Skin of body (tissue), 1 donor: ENCODE measurements at regions not wholly inside any gene's neighbourhood (a gene's known extent, or its start where the extent isn't known, plus 50 kb on each side); places are given as distances from the start of the nearest gene placed in this dataset.
"Not testable (repeated sequence)": the region's sequence is repeated elsewhere in the genome, so short reads cannot be mapped to it uniquely, and the experiment has no call there.

ENCODE experiments used
- DNase-seq: peaks from one replicate; lab custom pipeline; 2025; lab: John Stamatoyannopoulos, UW

DNA sequence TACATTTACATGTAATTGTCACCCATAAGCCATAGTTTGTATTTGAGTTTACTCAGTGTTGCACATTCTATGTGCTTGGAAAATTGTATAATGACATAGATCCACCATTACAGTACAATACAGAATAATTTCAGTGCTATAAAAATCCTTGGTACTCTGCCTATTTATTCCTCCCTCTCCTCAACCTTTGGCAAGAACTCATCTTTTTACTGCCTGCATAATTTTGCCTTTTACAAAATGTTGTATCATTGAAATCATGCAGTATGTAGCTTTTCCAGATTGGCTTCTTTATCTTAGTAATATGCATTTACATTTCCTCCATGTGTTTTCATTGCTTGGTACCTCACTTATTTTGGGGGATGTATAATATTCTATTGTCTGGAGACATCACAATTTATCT is 786.9 kb upstream of the SEMA6D start:
- DNase-seq, result no peak

DNA sequence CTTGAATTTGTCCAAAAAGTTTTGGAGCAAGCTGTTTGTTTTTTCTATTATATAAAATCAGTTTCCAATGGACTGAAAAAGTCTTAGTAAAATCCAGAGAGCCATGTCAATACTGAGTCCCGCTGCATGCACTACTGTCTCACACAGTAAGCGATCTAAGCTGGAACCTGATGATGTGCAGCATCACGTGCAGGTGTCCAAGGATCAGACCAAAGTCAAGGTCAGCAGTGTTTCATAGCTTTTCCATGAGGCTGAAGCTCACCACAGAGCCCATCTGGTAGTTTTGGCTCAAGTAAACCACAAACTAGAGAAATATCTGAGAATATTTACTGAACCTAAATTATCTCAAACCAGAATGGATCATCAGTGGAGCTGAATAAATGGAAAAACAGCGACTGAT is 784.0 kb upstream of the SEMA6D start:
- DNase-seq, result no peak

DNA sequence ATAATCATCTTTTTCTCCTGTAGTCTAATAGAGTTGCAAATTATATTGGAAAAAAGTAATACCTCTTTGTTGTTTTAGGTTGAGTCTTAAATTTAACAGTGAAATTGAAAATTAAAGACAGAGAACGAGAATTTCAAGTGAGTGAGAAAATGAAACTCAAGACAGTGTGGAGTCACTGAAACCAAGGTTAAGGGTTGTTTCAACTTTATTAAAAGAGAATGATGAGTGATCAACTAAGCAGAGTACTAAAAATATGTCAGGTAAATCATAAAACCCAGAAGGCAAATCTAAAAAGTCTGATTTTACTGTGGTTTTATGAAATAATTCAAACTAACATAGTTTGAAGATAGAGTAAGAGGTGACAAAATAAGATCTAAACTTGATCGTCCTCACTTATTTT is 782.5 kb upstream of the SEMA6D start:
- DNase-seq, result no peak

DNA sequence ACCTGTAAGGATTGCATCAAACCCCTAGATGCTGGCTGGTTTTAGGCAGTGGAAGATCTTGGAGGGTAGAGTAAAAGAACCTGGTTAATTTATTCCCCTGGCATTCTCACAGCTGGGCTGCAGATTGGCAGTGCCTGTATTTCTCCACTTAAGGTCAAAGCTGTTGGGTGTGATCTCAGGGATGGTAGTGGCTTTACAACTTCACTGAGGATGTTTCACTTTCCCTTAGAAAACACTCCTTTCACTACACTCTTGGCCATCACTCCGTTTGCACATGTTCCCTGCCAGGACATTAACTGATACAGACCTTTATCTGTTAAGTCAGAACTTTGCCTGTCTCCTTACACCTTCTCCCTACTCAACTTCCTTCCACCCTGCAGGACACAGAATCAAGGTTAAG is 779.1 kb upstream of the SEMA6D start:
- DNase-seq, result no peak

DNA sequence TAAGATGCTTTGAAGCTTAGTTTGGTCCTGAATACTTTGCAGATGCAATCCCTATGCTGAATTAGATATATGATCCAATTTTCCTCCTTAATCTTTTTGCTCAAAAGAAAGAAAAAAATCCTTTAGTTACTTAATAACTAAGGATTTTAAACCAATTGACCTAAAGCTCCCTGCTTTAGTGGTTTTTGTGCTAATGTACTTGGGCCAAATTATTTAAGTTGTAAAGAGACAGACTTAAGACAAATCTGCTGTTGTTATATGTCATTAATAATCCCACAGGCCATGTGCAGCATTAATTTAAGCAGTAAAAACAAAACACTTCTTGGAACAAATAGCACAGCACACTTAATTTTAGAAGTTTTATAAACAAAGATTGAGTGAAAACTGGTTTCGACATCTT is 776.1 kb upstream of the SEMA6D start:
- no peak for DNase-seq

DNA sequence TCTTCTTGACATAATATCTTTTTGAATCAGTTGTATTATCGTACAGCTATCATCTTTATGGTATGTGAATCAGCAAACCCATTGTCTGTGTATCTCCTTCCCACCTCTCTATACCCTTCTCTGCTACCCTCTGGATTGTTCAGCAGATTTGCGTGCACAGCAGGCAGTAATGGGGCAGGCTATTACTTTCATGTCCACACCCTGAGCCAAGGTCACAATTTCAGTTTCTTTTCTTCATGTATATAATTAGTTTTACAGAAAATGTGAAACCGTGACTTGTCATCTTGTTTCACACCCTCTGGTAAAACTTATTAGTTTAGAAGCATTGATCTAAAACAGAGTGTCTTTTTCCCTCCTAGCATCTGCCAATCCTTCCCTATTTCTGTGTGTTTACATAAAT is 770.4 kb upstream of the SEMA6D start:
- DNase-seq, result no peak

DNA sequence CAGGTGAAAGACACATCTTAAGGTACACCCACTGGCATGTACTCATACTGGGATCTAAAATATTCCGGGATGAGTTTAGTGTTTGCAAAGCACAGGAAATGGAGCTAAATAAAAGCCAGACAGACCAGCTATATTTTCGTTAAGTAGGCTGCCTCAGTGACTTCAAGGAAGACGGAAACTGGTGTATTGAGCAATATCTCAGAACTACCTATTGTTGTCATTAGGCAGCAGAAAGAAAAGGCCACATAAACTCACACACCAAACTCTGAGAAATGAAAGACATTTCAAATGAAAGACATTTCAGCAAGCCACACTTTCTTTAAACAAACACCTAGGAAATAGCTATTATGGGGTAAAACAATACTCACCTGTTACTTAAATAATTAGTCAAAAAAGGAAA is 761.7 kb upstream of the SEMA6D start:
- DNase-seq, result no peak

DNA sequence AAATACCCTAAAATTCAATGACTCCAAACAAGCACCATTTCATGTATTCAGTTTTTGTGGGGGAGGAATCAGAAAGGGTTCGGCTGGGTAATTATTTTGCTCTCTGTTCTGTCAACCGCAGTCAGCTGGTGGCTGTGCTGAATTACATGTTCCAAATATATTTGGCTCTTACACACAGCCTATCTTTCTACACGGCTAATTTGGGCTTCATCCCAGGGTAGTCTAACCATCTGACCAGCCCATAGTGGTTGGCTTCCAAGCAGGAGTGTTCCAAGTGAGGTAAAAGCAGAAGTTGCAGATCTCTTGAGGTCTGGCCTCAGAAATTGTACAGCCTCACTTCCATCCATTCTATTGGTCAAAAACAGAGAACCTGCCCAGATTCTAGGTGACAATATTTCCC is 760.8 kb upstream of the SEMA6D start:
- DNase-seq, result no peak

DNA sequence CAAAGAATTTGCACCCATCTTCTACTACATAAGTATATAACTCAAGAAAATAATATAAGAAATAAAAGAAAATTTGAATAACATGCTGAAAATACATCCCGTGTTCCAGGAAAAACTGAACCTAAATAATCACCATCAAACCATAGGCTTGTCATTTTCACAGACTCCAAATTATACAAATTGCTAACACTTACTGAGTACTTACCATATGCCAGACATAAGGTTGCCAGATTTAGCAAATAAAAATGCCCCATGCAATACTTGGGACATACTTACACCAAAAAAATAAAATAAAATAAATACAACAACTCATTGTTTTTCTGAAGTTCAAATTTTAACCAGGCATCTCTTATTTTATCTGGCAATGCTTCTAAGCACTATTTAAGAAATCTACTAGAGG is 760.4 kb upstream of the SEMA6D start:
- no peak for DNase-seq

DNA sequence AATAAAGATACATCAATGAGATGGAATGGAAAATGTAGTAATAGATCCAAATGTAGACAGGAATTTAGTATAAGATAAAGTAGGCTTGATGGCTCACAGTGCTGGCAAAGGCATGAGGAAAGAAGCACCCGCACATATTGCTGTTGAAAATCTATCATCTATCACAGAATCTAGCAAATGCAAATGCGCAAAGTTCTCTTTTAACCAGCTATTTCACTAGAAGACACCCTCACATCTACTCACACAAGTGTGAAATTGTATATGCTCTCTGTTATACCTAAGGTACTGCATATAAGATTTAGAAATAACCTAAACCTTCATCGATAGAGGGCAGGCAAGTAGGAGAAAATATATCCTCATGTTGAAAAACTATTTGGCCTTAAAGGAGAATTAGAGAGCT is 756.7 kb upstream of the SEMA6D start:
- DNase-seq, result no peak

DNA sequence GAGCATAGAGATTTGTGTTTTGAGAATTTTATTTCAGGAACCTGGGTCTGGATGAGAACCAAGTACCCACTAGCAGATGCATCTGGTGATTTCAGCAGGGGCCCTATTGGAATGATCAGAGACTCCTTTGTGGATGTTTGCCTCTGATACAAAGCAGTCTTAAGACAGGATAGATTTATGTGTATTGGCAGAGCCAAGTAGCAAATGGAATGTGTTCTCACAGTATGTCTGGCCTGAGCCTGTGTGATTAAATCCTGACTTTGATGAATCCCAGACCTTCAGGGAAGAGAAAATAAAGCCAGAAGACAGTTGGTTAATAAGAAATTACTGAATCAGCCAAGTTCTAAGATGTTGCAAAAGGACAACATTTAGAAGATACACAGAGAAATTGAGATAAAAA is 755.5 kb upstream of the SEMA6D start:
- peak; percentile 54 for DNase-seq

DNA sequence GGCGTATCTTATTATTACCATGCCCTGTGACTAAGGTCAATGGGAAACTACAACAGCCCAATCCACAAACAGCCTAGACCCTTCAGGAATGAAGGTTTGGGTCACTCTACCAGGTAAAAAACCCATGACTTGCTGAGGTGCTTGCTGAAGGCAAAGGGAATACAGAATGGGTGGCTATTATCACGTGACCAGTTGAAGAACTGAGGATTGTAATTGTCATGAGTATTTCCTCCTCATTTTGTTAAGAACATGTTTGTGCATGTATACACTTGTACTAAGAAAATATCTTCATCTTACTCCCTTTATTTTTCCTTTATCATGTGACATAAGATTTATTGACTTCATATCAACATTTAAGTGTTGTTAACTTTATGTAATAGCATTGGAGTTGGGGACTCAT is 729.2 kb upstream of the SEMA6D start:
- DNase-seq, result not testable (repeated sequence)

DNA sequence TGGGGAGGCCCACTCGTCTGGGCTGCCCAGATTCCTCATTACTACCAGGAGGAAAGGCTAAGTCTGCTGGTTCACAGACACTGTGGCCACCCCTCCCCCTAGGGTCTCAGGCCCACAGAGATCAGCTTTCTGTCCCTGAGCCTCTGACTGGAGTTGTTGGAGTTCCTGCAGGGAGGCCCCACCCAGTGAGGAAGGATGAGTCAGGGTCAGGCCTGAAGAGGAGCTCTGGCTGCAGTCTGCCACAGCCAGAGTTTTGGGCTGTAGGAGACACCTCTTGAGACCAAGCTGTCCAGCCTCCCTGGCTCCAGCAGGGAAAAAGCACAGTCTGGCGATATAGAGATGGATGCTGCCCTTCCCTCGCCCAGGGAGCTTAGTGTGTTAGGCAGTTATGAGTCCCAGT is 720.9 kb upstream of the SEMA6D start:
- no peak for DNase-seq

DNA sequence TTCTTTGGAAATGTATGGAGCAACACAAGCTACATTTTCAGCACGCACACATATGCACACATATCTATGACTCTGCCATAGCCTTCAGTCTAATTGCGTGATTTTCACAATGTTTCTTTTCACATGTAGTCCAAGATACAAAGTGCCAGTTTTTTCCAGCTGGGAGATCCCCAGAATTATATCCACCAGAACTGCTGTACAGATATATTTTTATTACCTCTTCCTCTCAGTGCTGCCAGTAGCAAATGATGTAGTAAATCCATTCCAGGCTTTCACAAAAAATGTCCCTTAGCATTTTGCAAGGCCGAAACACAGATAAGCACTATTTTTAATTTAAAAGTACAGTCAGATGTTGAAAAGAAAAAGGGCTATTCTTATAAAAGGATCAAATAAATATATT is 719.8 kb upstream of the SEMA6D start:
- DNase-seq, result peak; percentile 21

DNA sequence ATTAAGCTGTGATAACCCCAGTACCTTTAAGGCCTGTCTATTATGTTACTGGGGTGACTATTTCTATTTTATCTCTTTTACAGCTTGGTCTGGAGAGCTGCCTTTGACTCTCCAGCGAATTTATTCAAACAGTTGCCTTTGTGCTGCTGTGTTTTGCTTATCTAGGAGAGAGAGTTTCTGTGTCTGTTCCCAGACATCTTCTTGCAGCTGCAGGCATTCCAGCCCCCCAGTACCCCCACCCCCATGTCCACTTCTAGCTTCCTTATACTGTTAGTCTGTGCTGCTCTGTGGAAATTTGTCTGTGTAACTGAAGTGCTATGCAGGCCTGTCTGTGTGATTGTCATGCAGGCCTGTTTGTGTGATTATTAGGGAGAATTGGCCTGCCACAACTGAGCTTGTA is 713.7 kb upstream of the SEMA6D start:
- DNase-seq, result no peak

DNA sequence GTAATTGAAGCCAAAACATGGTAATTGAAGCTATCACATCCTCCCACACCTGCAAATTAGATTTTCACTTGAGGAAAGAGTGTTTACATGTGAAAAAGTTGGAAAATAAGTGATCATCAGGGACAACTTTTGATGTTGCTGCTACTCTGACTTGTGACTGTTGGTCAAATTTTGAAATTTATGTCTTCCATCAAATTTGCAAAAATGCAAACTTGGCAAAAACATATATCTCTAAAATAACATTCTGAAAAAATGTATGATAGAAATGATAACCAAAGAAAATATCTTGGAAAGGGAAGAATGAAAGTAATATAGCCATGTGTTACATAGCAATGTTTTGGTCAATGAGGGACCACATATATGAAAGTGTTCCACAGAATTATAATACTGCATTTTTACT is 703.9 kb upstream of the SEMA6D start:
- no peak for DNase-seq

DNA sequence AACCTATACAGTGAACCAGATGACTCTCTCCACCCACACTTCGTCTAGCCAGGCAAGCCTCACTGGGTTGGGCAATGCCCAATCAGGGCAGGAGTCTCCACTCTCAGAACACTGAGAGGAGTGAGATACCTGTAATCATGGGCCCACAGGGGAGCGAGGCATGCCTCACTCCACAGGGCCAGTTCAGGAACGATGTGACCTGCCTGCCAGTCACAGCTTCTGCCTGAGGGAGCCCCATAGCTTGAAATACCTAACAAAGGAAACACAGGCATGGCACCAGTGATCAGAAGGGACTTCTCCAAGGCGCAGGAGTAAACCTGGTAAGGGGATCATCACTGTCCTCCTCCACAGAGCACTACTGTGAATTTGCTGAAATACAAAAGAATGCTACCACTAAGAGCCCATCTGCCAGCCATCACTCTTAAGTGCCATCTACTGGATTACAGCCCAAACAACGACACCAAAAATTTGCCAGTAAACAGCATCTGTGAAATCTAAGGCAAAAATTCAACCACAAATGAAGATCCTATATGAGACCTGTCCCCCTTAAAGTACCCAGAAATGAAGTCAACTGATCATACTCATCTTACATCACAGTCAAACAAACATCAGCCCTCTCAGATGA is 689.9 kb upstream of the SEMA6D start:
- DNase-seq, result no peak

DNA sequence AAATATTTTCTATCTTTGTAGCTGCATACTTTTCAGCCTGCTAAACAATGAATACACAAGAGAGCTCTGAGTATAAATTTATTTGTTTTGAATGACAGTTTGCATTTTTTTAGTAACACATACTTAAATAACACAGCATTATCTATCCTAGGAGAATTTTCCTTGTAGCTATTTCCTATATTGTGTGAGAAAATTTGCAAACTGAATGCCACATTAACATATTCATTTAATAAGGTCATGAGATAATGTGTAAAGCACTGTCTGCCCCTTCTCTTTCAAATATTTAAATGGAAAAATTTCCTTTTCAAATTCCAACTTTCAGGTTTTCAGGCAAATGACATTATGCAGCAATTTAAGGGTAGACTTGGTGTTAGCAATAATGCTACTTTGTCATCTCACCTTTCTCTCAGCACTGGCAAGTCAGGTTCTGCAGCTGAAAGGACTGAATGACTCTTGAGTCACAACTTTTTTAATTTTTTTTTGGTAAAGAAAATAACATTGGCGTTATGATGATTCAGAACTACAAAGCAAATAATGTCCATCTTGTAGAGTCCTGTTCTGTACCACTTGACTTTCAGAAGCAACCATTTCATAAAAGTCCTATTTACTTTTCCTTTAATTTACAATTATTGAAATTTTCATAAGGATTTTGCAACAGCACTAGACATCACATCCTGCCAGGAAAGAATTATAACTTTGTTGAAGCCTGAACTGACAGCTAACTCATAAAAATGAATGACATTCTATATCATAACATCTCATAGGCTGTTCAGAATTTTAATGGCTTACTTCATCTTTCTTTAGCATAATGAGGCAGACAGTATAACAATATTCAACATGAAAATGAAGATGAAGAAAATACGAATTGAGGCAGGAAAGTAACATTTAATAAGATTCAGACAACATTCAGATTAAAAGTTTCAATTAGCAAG is 681.6 kb upstream of the SEMA6D start:
- DNase-seq, result no peak

DNA sequence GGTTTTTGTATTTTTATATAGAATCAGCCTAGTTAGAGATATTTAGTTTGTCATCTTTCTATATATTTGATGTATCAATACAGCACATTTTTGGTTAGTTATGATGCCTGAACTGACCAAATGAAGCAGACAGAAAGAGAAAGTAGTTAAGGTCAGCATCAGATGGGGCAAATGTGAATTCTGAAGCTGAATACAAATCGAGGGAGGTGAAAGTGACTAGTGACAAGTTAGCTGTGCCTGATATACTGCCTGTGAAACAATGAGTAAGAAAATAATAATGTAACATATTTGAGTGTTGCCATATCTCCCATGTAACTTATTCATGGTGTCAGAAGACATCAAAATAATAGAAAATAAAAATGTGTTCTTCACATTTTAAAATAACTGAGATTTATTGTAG is 680.3 kb upstream of the SEMA6D start:
- no peak for DNase-seq

DNA sequence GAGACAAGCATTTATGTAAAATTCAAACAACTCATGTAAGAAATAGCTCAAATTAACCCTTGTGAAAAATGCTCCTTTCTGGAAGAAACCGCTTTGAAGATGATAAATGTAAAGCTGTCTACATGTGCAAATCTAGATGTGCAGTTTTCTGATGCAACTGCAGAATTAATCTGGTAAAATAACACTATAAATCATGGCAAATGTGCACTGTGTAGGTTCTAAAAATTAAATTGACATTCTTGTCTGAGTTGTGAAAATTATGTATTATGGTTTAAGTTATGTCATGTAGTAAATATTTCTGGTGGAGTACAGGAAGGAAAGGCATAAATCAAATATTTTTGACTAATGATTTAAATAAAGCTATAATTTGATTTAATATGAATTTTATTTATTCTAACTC is 678.1 kb upstream of the SEMA6D start:
- no peak for DNase-seq

DNA sequence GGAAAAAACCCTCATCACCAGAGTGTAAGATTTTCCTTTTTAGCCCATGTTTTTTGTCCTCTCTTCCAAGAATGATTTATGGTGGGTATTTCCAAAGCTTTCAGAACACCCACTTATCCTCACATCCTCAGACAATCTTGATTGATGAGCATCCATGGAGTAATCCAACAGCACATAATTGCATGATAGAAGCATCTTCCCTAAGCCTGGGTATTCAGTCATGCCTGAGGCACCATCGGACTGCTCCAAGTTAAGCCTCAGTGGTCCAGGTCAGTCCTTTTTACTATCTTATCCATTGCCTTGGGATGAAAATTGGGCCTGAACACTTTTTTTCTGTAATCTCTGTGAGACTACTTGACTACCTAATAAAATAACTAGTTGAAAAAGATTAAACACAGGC is 676.0 kb upstream of the SEMA6D start:
- no peak for DNase-seq

DNA sequence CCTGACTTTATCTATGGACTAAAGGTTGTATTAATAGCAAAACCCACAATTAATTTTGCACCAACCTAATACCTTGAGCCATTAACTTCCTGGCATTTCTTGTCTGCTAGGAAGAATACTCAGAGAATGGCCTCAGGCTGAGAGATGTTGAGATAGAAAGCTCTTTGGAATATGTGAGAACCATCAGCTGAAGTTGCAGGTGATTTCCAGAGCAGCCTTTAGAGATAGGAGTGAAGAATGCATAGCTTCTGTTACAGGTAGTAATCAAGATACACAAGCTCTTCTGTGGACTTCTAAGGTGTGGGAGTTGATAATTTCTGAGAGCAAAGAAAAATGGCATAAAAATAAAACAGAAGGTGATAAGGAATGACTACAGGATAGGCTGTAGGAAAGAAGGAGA is 669.3 kb upstream of the SEMA6D start:
- not testable (repeated sequence) for DNase-seq

DNA sequence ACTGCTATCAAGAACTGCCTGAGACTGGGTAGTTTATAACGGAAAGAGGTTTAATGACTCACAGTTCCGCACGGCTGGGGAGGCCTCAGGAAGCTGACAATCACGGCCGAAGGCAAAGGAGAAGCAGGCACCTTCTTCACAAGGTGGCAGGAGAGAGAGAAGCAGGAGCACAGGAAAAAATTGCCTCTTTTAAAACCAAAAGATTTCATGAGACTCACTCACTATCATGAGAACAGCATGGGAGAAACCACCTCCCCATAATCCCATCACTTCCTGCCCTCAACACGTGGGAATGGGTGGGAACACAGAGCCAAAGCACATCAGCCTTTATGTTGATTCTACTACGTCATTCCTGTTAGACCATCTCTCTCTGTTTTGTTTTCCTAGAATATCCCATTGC is 650.9 kb upstream of the SEMA6D start:
- DNase-seq, result no peak
